Cardiac muscle cell (in vitro differentiated cells and primary cell): ENCODE measurements at regions not wholly inside any gene's neighbourhood (a gene's known extent, or its start where the extent isn't known, plus 50 kb on each side); places are given as distances from the start of the nearest gene placed in this dataset.

ENCODE experiments used
- DNase-seq, 2 donors: peaks; one replicate each; pipeline versions ENCODE4 v3.0.0 to v3.0.0-alpha.2; 2010 to 2017; ENCODE audit warnings: low read depth in 1 of 2, low spot score in 1 of 2
- H3K27ac ChIP-seq: fragments of 200-600 bp; sonication (generic); 2 replicates; pipeline ENCODE4 v1.5.1; 2016
- H3K27me3 ChIP-seq: fragments of 200-600 bp; sonication (generic); 2 replicates; pipeline ENCODE4 v1.6.0; 2016; ENCODE audit warnings: control low read depth
- H3K36me3 ChIP-seq: fragments of 200-600 bp; sonication (generic); 2 replicates; pipeline ENCODE4 v1.5.1; 2016; ENCODE audit warnings: control low read depth
- H3K4me1 ChIP-seq: fragments of 200-600 bp; sonication (generic); 2 replicates; pipeline ENCODE4 v1.8.1; 2017; ENCODE audit warnings: low read depth, mild to moderate bottlenecking, mixed run types
- H3K4me3 ChIP-seq: fragments of 200-600 bp; sonication (generic); 2 replicates; pipeline ENCODE4 v1.5.1; 2016; ENCODE audit warnings: mild to moderate bottlenecking
- H3K9me3 ChIP-seq: fragments of 200-600 bp; sonication (generic); 2 replicates; pipeline ENCODE4 v1.5.1; 2017; ENCODE audit warnings: low read depth, mild to moderate bottlenecking, control low read depth
- CTCF ChIP-seq: IDR thresholded peaks from 2 replicates; pipeline ENCODE4 v1.5.1; 2012; ENCODE audit warnings: low read depth, mild to moderate bottlenecking, low read length

- peak in 1 of 2 donors; percentile 65 for DNase-seq
- H3K27me3 ChIP-seq: no peaks in the 10 kb centered on the region
- H3K4me3 ChIP-seq: no peak overlapping the region
- H3K36me3 ChIP-seq: no peaks in the 10 kb centered on the region
- peaks cover 13% of the 10 kb centered on the region for H3K4me1 ChIP-seq
- no peaks in the 10 kb centered on the region for H3K9me3 ChIP-seq
- H3K27ac ChIP-seq: peak overlapping the region; percentile 78
- no peak for TF ChIP-seq CTCF
Measured at GRCh38 chr4:45324455-45325417, 598.4 kb upstream of the GNPDA2 start.

GRCh38 chr4:45323453-45324058 lies 597.2 kb upstream of the GNPDA2 start:
- no peak for TF ChIP-seq CTCF
- no peak for DNase-seq
- Histone ChIP-seq H3K4me3 (no peak overlapping the region), H3K36me3 (no peaks in the 10 kb centered on the region), H3K27ac (no peak overlapping the region), H3K4me1 (peaks cover 13% of the 10 kb centered on the region), H3K27me3 (no peaks in the 10 kb centered on the region), H3K9me3 (no peaks in the 10 kb centered on the region)

- TF ChIP-seq CTCF: no peak
- DNase-seq: no peak
- Histone ChIP-seq H3K27me3 (no peaks in the 10 kb centered on the region), H3K4me1 (no peaks in the 10 kb centered on the region), H3K9me3 (no peaks in the 10 kb centered on the region), H3K27ac (no peak overlapping the region), H3K36me3 (no peaks in the 10 kb centered on the region), H3K4me3 (no peak overlapping the region)
Measured at GRCh38 chr4:45317739-45318138, 591.4 kb upstream of the GNPDA2 start.

GRCh38 chr4:45317276-45317675 lies 590.9 kb upstream of the GNPDA2 start:
- no peak overlapping the region for H3K27ac ChIP-seq
- H3K27me3 ChIP-seq: no peaks in the 10 kb centered on the region
- no peak overlapping the region for H3K4me3 ChIP-seq
- no peaks in the 10 kb centered on the region for H3K36me3 ChIP-seq
- TF ChIP-seq CTCF: no peak
- no peaks in the 10 kb centered on the region for H3K4me1 ChIP-seq
- H3K9me3 ChIP-seq: no peaks in the 10 kb centered on the region
- DNase-seq: peak; percentile 36 to 76

GRCh38 chr4:45316257-45316656 lies 589.9 kb upstream of the GNPDA2 start:
- no peak for TF ChIP-seq CTCF
- Histone ChIP-seq H3K27me3 (no peaks in the 10 kb centered on the region), H3K4me3 (no peak overlapping the region), H3K9me3 (no peaks in the 10 kb centered on the region), H3K27ac (no peak overlapping the region), H3K4me1 (no peaks in the 10 kb centered on the region), H3K36me3 (no peaks in the 10 kb centered on the region)
- DNase-seq: peak in 1 of 2 donors; percentile 35
